ENCODE measurements at regions not wholly inside any gene's neighbourhood (a gene's known extent, or its start where the extent isn't known, plus 50 kb on each side); places are given as distances from the start of the nearest gene placed in this dataset.

DNA sequence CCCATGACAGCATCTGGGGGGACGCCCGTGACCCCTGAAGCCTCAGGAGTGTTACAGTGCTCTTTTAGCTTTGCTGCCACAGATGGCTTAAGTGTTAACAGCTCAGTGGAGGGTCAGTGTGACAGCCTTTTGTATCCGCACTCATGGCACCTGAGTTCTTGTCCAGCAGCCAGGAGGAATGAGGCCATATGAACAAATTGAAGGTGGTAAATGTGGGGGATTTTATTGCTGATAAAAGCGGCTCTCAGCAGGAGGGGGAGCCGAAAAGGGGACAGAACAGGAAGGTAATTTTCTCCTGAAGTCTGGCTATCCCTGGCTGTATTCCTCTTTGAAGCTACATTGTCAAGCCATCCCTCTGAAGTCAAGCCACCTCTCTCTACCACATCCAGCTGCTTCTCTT is 441.0 kb downstream of the RAPGEF2 start:
- TF ChIP-seq, protein P1, sequence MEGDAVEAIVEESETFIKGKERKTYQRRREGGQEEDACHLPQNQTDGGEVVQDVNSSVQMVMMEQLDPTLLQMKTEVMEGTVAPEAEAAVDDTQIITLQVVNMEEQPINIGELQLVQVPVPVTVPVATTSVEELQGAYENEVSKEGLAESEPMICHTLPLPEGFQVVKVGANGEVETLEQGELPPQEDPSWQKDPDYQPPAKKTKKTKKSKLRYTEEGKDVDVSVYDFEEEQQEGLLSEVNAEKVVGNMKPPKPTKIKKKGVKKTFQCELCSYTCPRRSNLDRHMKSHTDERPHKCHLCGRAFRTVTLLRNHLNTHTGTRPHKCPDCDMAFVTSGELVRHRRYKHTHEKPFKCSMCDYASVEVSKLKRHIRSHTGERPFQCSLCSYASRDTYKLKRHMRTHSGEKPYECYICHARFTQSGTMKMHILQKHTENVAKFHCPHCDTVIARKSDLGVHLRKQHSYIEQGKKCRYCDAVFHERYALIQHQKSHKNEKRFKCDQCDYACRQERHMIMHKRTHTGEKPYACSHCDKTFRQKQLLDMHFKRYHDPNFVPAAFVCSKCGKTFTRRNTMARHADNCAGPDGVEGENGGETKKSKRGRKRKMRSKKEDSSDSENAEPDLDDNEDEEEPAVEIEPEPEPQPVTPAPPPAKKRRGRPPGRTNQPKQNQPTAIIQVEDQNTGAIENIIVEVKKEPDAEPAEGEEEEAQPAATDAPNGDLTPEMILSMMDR (IDR thresholded peaks at IDR 0.05), result no peak
- no peak for TF ChIP-seq POLR2A (IDR thresholded peaks at IDR 0.05)
